GM13977 (cell line): ENCODE measurements at regions not wholly inside any gene's neighbourhood (a gene's known extent, or its start where the extent isn't known, plus 50 kb on each side); places are given as distances from the start of the nearest gene placed in this dataset.
"Not testable (repeated sequence)": the region's sequence is repeated elsewhere in the genome, so short reads cannot be mapped to it uniquely, and the experiment has no call there.

Source experiments
- DNase-seq: peaks from one replicate; pipeline ENCODE4 v3.0.0; 2012; ENCODE audit warnings: low spot score
- in situ Hi-C: fragments of 300-500 bp; cut with MboI; formaldehyde crosslinking; loops from one replicate; pipeline ENCODE4 v1.12.0; 2022; ENCODE audit warnings: low sequenced_read_pairs, low pct_unique_long_range_greater_than_20kb, mixed read lengths, inconsistent platforms; ENCODE audit not compliant: unreplicated experiment
- TF ChIP-seq, protein P1 (sequence below): IDR thresholded peaks from 2 replicates; pipeline ENCODE4 v1.5.1; 2012; ENCODE audit warnings: mild to moderate bottlenecking, control low read depth; ENCODE audit not compliant: insufficient read depth; ENCODE audit errors: extremely low read depth, missing control alignments

DNA sequence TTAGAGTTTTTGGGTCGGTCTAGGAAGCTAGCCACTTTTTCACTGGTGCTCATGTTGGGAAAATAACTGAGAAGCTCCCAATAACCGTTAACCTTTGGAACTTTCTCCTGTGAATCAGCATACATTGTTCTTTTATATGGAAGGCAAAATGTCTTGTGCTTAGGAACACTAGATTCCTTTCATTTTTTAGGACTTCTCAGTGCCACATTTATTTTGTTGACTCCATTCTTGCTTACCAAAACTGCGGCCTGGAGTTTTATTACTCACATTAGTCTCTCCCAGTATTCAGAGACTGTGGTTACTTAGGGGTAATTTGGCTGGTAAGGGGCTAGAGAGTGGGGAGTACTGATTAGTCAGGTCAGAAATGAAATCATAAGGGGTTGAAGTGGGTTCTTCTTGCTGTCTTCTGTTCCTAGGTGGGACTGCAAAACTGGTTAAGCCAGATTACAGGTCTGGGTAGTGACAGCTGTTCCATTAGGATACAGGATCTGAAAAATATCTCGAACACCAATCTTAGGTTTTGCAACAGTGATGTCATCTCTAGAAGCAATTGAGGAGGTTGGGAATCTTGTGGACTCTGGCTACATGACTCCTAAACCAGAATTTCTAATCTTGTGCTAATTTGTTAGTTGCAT is 631.4 kb upstream of the LUZP2 start:
- TF ChIP-seq, protein P1, sequence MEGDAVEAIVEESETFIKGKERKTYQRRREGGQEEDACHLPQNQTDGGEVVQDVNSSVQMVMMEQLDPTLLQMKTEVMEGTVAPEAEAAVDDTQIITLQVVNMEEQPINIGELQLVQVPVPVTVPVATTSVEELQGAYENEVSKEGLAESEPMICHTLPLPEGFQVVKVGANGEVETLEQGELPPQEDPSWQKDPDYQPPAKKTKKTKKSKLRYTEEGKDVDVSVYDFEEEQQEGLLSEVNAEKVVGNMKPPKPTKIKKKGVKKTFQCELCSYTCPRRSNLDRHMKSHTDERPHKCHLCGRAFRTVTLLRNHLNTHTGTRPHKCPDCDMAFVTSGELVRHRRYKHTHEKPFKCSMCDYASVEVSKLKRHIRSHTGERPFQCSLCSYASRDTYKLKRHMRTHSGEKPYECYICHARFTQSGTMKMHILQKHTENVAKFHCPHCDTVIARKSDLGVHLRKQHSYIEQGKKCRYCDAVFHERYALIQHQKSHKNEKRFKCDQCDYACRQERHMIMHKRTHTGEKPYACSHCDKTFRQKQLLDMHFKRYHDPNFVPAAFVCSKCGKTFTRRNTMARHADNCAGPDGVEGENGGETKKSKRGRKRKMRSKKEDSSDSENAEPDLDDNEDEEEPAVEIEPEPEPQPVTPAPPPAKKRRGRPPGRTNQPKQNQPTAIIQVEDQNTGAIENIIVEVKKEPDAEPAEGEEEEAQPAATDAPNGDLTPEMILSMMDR, result no peak
- DNase-seq, result no peak
- in situ Hi-C loops, result no loop called here

DNA sequence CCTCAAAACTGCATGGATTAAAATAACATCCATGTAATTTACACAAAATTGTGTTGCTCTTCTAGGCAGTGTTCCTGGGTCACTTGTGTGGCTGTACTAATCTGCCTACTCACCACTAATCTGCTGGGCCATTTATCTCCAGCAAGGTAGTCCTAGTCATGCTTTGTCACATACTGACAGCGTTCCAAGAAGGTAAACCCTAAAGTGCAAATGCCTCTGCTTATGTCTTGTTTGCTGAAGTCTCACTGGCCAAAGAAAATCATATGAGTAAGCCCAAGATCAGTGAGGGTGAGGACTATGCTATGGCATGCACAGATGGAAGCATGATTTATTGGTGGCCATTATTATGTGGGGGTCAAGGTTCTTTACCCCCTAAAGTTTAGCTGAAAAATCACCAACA is 630.2 kb upstream of the LUZP2 start:
- TF ChIP-seq, protein P1, result no peak
- in situ Hi-C loops, result no loop called here
- no peak for DNase-seq

DNA sequence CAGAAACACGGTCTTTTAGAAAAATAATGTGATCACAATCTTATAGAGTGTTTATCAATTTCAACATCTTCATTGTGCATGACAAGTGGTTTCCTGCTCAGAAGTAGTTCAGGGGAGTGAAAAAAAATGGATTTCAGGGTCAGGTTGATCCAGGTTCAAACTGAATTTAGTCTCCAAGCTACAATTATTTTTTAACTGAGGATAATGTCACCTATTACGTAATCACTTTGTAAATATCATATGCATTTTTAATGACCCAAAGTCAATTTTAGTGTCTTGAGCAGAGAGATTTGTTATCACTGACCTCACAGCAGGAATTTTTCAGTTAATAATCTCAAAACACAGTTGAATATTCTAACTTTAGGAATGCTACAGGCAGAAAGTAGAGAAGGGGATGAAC is 627.2 kb upstream of the LUZP2 start:
- TF ChIP-seq, protein P1, result no peak
- no peak for DNase-seq
- in situ Hi-C loops, result no loop called here

DNA sequence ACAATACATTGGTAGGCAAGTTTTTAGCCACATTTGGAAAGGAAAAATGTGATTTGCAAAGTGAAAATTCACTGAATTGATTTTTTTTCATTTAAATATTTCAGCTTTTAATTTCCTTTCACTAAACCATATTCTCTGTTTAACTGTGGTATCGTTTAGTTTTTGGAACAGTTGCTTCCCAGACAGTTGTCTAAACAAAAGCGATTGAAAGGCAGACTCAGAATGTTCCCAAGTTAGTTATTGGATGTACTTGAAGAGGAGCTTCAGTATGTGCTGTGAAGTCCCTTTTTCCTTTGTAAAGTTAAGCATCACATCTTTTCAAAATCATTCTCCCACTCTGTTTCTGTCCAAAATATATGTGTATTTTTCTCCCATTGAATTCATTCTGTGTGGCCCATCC is 623.4 kb upstream of the LUZP2 start:
- TF ChIP-seq, protein P1, result no peak
- DNase-seq, result no peak
- in situ Hi-C loops, result no loop called here

DNA sequence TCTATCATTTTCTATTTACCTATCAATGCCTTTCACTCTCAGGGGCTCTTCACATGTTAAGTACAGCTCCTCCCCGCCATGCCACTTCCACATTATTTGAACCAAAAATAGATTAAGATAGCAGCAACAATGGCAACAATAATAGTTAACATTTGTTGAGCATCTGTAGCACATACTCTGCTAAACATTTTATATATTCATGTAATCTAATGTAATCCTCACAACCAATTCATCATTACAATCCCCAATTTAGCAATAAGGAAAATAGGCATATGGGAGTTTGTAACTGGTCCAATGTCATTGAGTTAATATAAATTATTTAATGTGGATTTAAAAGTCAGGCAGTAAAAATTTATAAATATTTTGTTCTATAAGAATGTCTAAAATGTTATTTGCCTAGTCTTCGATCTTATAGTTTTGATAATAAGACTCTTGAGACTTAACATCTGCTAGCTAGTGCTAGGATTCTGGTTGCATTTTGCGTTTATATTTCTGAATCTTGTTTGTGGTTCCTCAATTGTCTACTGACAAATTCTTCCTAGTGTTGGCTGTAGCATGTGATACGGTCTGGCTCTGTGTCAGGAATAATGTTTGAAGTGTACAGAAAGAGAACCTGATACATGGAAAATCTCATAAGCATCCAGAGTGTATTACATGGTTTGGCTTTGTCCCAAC is 621.5 kb upstream of the LUZP2 start:
- in situ Hi-C loops, result no loop called here
- TF ChIP-seq, protein P1, result no peak
- DNase-seq, result no peak

DNA sequence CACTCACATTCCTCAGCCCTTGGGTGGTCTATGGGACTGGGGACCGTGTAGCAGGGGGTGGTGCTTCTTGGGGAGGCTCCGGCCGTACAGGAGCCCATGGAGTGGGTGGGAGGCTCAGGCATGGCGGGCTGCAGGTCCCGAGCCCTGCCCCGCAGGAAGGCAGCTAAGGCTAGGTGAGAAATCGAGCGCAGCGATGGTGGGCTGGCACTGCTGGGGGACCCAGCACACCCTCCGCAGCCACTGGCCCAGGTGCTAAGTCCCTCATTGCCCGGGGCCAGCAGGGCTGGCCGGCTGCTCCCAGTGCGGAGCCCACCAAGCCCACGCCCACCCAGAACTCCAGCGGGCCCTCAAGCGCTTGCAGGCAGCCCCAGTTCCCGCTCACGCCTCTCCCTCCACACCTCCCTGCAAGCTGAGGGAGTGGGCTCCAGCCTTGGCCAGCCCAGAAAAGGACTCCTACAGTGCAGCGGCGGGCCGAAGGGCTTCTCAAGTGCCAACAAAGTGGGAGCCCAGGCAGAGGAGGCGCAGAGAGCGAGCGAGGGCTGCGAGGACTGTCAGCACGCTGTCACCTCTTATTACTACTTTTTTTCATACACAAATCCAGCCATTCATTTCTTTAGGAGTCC is 613.3 kb upstream of the LUZP2 start:
- DNase-seq, in situ Hi-C loops: not testable (repeated sequence)

DNA sequence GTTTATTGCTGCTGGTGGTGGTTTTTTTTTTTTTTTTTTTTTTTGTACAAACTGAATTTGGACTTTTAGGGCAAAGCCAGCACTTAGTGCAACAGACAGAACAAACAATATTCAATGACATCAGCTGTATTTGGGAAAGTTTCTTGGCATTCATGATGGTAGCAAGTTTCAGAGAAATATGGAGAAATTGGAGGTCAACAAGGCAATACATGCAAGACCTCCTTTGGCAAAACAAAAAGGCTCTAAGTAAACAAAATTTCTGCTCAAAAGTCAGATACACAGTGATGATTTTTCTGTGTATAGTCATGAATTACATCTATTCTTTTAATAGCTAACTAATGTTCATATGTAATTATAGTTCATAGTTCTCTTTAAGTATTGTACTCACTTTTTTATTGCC is 612.5 kb upstream of the LUZP2 start:
- no peak for DNase-seq
- TF ChIP-seq, protein P1, result no peak
- in situ Hi-C loops, result no loop called here
